ENCODE measurements at regions not wholly inside any gene's neighbourhood (a gene's known extent, or its start where the extent isn't known, plus 50 kb on each side); places are given as distances from the start of the nearest gene placed in this dataset.
A peak's percentile ranks its signal among the peaks of the same experiment; 100 is the strongest.

- DNase-seq (ENCODE audit: low read depth), result no peak
Measured at GRCh38 chr2:196249171-196249570, 77.8 kb upstream of the STK17B start.

GRCh38 chr2:196249860-196250259, 78.5 kb upstream of the STK17B start:
- DNase-seq (ENCODE audit: low read depth), result no peak

GRCh38 chr2:196251132-196251531, 79.8 kb upstream of the STK17B start:
- DNase-seq (ENCODE audit: low read depth), result no peak

- no peak for DNase-seq (ENCODE audit: low read depth)
Measured at GRCh38 chr2:196252408-196253115, 81.2 kb upstream of the STK17B start.

GRCh38 chr2:196253116-196253480, 81.7 kb upstream of the STK17B start:
- DNase-seq (ENCODE audit: low read depth), result no peak

GRCh38 chr2:196256585-196256984, 85.2 kb upstream of the STK17B start:
- no peak for DNase-seq (ENCODE audit: low read depth)

- DNase-seq (ENCODE audit: low read depth), result no peak
Measured at GRCh38 chr2:196257086-196257485, 85.7 kb upstream of the STK17B start.

- no peak for DNase-seq (ENCODE audit: low read depth)
Measured at GRCh38 chr2:196258407-196258806, 87.0 kb upstream of the STK17B start.

- DNase-seq (ENCODE audit: low read depth), result peak; percentile 78
Measured at GRCh38 chr2:196259507-196260481, 88.4 kb upstream of the STK17B start.

GRCh38 chr2:196260546-196260945, 89.2 kb upstream of the STK17B start:
- no peak for DNase-seq (ENCODE audit: low read depth)

GRCh38 chr2:196262606-196263005, 91.2 kb upstream of the STK17B start:
- no peak for DNase-seq (ENCODE audit: low read depth)

GRCh38 chr2:196263181-196263747, 91.9 kb upstream of the STK17B start:
- peak; percentile 49 for DNase-seq (ENCODE audit: low read depth)

- DNase-seq (ENCODE audit: low read depth), result no peak
Measured at GRCh38 chr2:196266351-196266750, 95.0 kb upstream of the STK17B start.

- DNase-seq (ENCODE audit: low read depth), result no peak
Measured at GRCh38 chr2:196266855-196267254, 95.5 kb upstream of the STK17B start.

GRCh38 chr2:196268025-196268424, 96.6 kb upstream of the STK17B start:
- peak; percentile 48 for DNase-seq (ENCODE audit: low read depth)

- DNase-seq (ENCODE audit: low read depth), result no peak
Measured at GRCh38 chr2:196268538-196269338, 97.4 kb upstream of the STK17B start.

GRCh38 chr2:196271795-196272194, 100.4 kb upstream of the STK17B start:
- DNase-seq (ENCODE audit: low read depth), result no peak

GRCh38 chr2:196274387-196274809, 103.0 kb upstream of the STK17B start:
- no peak for DNase-seq (ENCODE audit: low read depth)

- DNase-seq (ENCODE audit: low read depth), result no peak
Measured at GRCh38 chr2:196275646-196276352, 104.4 kb upstream of the STK17B start.

GRCh38 chr2:196276421-196276820, 105.0 kb upstream of the STK17B start:
- no peak for DNase-seq (ENCODE audit: low read depth)

- no peak for DNase-seq (ENCODE audit: low read depth)
Measured at GRCh38 chr2:196277002-196277401, 105.6 kb upstream of the STK17B start.
